ENCODE measurements at regions not wholly inside any gene's neighbourhood (a gene's known extent, or its start where the extent isn't known, plus 50 kb on each side); places are given as distances from the start of the nearest gene placed in this dataset.

GRCh38 chr5:152801886-152802285, 396.8 kb upstream of the NMUR2 start (continued):
- TF ChIP-seq ZGPAT (CRISPR knock-in tag; IDR thresholded peaks at IDR 0.05) (no peak), ZNF652 (CRISPR knock-in tag; IDR thresholded peaks at IDR 0.05; ENCODE audit: borderline replicate concordance, low read depth) (no peak), REL (CRISPR knock-in tag; conservative IDR thresholded peaks at IDR 0.05) (no peak), EHMT2 (IDR thresholded peaks at IDR 0.05; ENCODE audit: borderline replicate concordance, low read depth, low read length) (no peak)
- TF ChIP-seq, protein P1, sequence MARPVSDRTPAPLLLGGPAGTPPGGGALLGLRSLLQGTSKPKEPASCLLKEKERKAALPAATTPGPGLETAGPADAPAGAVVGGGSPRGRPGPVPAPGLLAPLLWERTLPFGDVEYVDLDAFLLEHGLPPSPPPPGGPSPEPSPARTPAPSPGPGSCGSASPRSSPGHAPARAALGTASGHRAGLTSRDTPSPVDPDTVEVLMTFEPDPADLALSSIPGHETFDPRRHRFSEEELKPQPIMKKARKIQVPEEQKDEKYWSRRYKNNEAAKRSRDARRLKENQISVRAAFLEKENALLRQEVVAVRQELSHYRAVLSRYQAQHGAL (CRISPR knock-in tag; IDR thresholded peaks at IDR 0.05; ENCODE audit: not compliant biosample characterization) = no peak
- TF ChIP-seq, protein P2, sequence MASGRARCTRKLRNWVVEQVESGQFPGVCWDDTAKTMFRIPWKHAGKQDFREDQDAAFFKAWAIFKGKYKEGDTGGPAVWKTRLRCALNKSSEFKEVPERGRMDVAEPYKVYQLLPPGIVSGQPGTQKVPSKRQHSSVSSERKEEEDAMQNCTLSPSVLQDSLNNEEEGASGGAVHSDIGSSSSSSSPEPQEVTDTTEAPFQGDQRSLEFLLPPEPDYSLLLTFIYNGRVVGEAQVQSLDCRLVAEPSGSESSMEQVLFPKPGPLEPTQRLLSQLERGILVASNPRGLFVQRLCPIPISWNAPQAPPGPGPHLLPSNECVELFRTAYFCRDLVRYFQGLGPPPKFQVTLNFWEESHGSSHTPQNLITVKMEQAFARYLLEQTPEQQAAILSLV (CRISPR knock-in tag; IDR thresholded peaks at IDR 0.05; ENCODE audit: borderline replicate concordance) = no peak
- TF ChIP-seq, protein P3, sequence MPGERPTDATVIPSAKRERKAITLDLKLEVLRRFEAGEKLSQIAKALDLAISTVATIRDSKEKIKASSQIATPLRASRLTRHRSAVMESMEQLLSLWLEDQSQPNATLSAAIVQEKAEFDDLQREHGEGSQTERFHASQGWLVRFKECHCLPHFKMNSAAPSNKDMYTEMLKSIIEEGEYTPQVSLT (CRISPR knock-in tag; IDR thresholded peaks at IDR 0.05; ENCODE audit: borderline replicate concordance, low read depth) = no peak

GRCh38 chr5:152804179-152804578, 399.1 kb upstream of the NMUR2 start:
- Histone ChIP-seq H3K27ac (ENCODE audit: extremely low read length, insufficient read depth, low read length) (no peak overlapping the region), H3K36me3 (replicated peaks in 1 of 2; ENCODE audit: control insufficient read depth in 1 of 2, insufficient read depth in 2 of 2, low read length in 2 of 2) (no peaks in the 10 kb centered on the region), H3K79me2 (ENCODE audit: insufficient read depth, low read length) (no peaks in the 10 kb centered on the region), H3K4me2 (ENCODE audit: low read depth, low read length) (no peak overlapping the region), H4K20me1 (ENCODE audit: insufficient read depth, low read length) (no peaks in the 10 kb centered on the region), H3K4me3 (replicated peaks in 1 of 3; ENCODE audit: insufficient read depth in 1 of 3, low read depth in 2 of 3, low read length in 3 of 3) (no peak overlapping the region), H3K9ac (ENCODE audit: insufficient read depth, low read depth, low read length) (no peak overlapping the region), H3K9me3 (ENCODE audit: low read length) (peaks cover 57% of the 10 kb centered on the region), H3K27me3 (ENCODE audit: control insufficient read depth in 1 of 2, insufficient read depth in 2 of 2, low read length in 2 of 2) (no peaks in the 10 kb centered on the region), H2AFZ (ENCODE audit: low read length) (no peak overlapping the region), H3K4me1 (ENCODE audit: insufficient read depth, low read length) (no peaks in the 10 kb centered on the region)
- FAIRE-seq = no peak
- 0% methylated on average over 3 of the region's 3 CpGs for WGBS (ENCODE audit: low lambda C conversion rate)
- no peak for ATAC-seq
- no TSS peak for BruUV-seq (replicated peaks)
- in situ Hi-C loops (cut with HindIII; ENCODE audit: extremely low pct_ligation_motif_present, low pct_unique_long_range_greater_than_20kb) (no loop called here), intact Hi-C loops (cut with micrococcal nuclease; ENCODE audit: unreplicated experiment) (no loop called here)
- DNase-seq (ENCODE audit: low spot score) = no peak
- POLR2A ChIA-PET = no interaction called here
- CTCF ChIA-PET (ENCODE audit: low intra/inter-chr PET ratio, low total read pairs) = no interaction called here
- TF ChIP-seq, protein P4, sequence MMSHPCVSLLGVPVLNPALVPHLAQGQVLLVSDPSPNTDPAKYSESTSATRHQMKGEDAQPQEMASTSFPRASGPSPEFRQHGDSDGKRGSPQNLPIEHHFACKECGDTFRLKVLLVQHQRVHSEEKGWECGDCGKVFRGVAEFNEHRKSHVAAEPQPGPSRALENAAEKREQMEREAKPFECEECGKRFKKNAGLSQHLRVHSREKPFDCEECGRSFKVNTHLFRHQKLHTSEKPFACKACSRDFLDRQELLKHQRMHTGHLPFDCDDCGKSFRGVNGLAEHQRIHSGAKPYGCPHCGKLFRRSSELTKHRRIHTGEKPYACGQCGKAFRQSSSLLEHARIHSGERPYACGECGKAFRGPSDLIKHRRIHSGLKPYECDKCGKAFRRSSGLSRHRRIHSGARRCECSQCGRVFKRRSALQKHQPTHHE (CRISPR knock-in tag; IDR thresholded peaks at IDR 0.05; ENCODE audit: borderline replicate concordance) = no peak
- no peak for TF ChIP-seq PPARG (CRISPR knock-in tag; conservative IDR thresholded peaks at IDR 0.05)
- no peak for TF ChIP-seq ZNF740 (CRISPR knock-in tag; IDR thresholded peaks at IDR 0.05)
- no peak for TF ChIP-seq ARHGAP35 (CRISPR knock-in tag; IDR thresholded peaks at IDR 0.05; ENCODE audit: borderline replicate concordance)
- no peak for TF ChIP-seq NR0B2 (CRISPR knock-in tag; IDR thresholded peaks at IDR 0.05)
- TF ChIP-seq MZF1 (CRISPR knock-in tag; IDR thresholded peaks at IDR 0.05; ENCODE audit: borderline replicate concordance) = no peak
- no peak for TF ChIP-seq ZNF564 (CRISPR knock-in tag; IDR thresholded peaks at IDR 0.05)
- TF ChIP-seq ZNF33B (CRISPR knock-in tag; IDR thresholded peaks at IDR 0.05) = no peak
- no peak for TF ChIP-seq ZNF484 (CRISPR knock-in tag; IDR thresholded peaks at IDR 0.05; ENCODE audit: borderline replicate concordance, low read depth)
- no peak for TF ChIP-seq ZFP37 (CRISPR knock-in tag; IDR thresholded peaks at IDR 0.05; ENCODE audit: borderline replicate concordance)
- TF ChIP-seq ZNF510 (CRISPR knock-in tag; IDR thresholded peaks at IDR 0.05; ENCODE audit: low read depth) = no peak
